GM18909 (cell line): ENCODE measurements at regions not wholly inside any gene's neighbourhood (a gene's known extent, or its start where the extent isn't known, plus 50 kb on each side); places are given as distances from the start of the nearest gene placed in this dataset.

Experiments
- ATAC-seq: cut with Tn5 transposase; IDR thresholded peaks from one replicate; pipeline ENCODE4 v1.9.1; 2021; ENCODE audit warnings: mild to moderate bottlenecking; ENCODE audit not compliant: unreplicated experiment, poor library complexity

DNA sequence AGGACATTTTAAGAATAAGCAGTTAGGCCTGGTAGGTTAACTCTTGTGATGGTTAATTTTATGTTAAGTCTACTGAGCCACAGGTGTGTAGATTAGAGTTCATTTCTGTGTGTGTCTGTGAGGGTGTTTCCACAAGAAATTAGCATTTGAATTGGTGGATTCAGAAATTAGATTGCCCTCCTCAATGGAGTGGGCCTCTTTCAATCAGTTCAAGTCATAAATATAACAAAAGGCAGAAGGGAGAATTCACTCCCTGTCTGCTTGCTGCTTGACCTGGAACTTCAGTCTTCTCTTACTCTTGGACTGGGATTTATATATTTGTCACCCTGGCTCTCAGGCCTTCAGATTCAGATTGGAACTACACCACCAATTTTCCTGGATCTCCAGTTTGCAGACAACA, 55.3 kb upstream of the POM121L12 start:
- ATAC-seq: no peak

- no peak for ATAC-seq
Observed at GRCh38 chr7:52973126-52973525, 62.3 kb upstream of the POM121L12 start.

GRCh38 chr7:52962402-52963076, 72.9 kb upstream of the POM121L12 start:
- ATAC-seq: no peak

DNA sequence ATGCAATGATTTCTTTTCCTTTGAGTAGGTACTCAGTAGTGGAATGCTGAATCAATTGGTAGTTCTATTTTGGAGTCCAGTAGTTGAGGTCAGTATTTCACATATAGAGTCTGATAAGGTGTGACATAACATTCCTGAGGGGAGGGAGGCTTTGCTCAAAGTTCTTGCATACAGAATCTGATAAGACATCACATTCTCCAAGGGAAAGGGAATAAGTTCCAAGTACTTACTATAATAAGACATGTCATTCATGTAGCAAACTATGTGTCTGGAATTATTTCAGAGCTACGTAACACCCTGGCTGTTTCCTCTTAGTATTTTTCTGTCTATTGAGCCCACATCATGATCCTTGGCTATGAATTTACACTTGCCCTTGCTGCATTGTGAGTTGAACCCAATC, 74.3 kb upstream of the POM121L12 start:
- ATAC-seq: no peak

DNA sequence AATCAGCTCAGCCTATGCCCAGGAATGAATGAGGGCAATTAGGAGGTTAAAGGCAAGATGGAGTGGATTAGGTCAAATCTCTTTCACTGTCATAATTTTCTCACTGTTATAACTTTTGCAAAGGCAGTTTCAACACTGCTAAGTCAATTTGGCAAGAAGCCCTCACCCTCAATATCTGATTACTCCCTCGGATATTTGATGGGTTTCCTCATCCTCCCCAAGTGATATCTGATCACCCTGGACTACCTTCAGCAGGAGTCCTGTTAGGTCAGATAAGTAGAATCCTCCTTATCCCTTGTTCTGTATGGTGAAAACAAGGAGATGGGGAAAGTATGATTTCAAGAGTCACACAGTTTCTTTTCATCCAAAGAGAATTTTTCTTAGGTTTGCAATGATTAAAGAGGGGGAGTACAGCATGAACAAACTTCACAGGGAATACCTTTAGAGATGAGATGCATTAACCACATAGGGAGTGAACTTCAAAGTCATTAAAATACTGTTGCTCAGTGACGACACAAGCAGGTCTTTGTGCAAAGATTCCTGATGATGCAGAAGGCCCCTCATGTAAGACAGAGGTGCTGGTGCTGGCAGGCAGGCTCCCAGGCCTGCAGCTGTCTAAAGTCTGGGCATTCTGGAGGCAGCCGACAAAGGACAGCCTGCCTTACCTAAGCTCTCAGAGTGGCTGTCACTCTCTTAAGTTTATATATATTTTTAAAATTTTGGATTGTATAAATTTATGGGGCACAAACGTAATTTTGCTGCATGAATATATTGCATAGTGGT, 75.4 kb upstream of the POM121L12 start:
- ATAC-seq: no peak

- ATAC-seq: no peak
Observed at GRCh38 chr7:52959336-52959735, 76.1 kb upstream of the POM121L12 start.

GRCh38 chr7:52958621-52959140, 76.8 kb upstream of the POM121L12 start:
- no peak for ATAC-seq

GRCh38 chr7:52956379-52956915, 79.0 kb upstream of the POM121L12 start:
- ATAC-seq: no peak

DNA sequence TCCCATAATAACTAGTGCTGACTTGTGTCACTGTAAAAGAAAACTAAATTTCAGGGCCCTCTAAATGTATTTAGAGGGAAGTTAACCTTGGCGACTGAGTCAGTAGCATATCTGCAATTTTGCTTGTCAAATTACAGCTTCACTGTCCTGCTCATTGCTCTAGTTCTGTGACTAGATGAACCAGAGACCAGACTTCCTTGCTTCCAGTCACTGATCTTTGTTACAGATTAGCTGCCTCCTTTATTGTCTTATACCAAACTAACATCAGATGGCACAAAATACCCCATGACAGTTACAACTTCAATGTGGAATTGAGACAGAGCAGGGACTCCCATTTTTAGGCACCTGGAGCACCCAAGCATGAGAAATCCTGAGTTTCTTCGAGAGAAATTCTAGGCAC, 79.9 kb upstream of the POM121L12 start:
- no peak for ATAC-seq

- no peak for ATAC-seq
Observed at GRCh38 chr7:52944921-52945320, 90.5 kb upstream of the POM121L12 start.

GRCh38 chr7:52940481-52940880, 95.0 kb upstream of the POM121L12 start:
- no peak for ATAC-seq

DNA sequence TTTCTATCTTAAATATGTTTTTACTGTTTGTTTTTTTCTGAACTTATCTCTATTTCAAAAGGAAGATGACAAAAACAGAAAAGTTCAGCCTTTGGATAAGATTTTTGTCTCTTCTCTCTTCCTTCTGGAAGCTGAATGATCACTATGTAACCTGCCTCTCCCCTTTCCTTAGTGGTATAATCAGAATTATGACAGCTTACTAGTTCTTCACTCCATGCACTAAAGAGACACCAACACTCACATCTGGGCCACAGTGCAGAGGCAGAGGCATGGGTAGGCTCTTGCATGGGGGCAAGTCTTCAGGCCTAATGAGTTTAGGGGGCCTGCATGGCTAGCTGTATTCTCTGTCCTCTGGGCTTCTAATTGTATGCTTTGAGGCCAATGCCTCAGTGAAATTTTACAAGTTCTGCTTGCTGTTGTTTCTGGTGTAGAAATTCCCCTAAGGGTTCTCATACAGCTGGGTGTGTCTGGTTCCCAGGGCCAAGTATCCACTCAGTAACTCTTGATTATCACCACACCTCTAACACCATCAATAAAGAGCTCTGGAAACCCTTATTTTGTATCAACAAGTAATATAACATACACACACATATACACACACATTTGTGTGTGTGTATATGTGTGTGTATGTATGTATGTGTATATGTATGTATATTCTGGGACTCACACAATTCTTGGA, 96.8 kb upstream of the POM121L12 start:
- no peak for ATAC-seq

GRCh38 chr7:52936750-52937149, 98.7 kb upstream of the POM121L12 start:
- no peak for ATAC-seq

DNA sequence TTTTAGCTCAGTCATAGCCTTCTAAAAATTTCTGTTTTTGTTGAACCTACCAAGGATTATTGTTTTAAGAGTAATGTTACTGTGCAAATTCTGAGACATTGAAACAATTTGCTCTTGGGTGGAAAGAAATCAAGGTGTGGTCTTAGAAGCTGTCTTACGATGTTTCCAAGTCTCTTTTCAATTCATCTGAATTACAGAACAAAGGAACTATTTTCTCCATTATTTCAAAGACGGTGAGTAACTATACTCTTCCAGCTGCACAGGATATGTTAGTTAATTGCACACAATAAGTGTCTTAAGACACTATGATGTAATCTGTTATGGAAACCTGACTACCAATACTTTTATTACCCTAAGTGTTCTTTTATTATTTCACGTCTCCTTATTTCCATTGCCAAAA, 106.8 kb upstream of the POM121L12 start:
- no peak for ATAC-seq

GRCh38 chr7:52925332-52925731, 110.1 kb upstream of the POM121L12 start:
- no peak for ATAC-seq

GRCh38 chr7:52920977-52921376, 114.5 kb upstream of the POM121L12 start:
- ATAC-seq: no peak

- no peak for ATAC-seq
Observed at GRCh38 chr7:52917982-52918578, 117.4 kb upstream of the POM121L12 start.

DNA sequence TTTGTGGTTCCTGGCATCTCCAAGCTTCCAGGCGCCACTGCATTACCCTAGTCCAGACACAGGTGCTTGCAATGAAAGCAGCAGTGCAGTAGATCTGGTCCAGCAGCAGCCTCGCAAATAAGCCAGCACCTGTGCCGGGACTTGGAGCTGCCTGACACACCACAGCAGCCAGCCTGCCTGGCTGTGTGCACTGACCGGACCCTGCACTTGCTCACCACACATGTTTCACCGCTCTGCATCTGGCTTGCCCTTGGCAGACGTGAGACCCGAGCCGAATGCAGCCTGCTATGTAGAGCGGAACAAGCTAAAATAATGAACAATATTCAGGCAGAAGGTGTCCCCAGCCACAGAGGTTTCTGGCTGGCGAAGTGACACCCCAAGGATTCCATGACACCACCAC, 123.6 kb upstream of the POM121L12 start:
- no peak for ATAC-seq

DNA sequence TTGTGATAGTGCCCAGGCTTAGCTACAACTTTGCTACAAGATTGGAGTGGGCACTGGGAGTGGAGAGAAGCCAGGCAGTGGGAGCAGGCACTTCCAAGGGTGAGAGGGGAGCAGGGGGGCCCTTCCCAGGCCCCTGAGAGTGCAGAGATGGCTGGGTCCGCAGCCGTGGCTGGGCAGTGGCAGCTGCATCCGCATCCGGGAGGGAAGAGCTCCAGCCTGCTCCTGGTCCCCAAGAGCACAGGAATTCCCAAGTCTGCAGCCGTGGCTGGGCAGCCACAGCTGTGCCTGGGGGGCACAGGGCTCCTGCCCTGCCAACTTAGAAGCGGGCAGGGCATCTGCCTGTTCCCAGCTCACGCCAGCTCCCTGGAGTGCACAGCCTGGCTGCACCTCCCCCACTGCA, 124.1 kb upstream of the POM121L12 start:
- no peak for ATAC-seq

DNA sequence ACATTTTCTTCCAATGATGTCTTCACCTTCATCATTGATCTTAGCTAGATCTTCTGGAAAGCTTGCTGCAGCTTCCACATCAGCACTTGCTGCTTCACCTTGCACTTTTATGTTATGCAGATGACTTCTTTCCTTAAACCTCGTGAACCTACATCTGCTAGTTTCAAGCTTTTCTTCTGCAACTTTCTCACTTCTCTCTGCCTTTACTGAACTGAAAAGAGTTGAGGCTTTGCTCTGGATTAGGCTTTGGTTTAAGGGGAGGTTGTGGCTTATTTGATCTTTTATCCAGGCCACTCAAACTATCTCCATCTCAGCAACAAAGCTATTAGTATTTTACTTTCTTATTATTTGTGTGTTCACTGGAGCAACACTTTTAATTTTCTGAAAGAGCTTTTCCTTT, 125.5 kb upstream of the POM121L12 start:
- no peak for ATAC-seq

DNA sequence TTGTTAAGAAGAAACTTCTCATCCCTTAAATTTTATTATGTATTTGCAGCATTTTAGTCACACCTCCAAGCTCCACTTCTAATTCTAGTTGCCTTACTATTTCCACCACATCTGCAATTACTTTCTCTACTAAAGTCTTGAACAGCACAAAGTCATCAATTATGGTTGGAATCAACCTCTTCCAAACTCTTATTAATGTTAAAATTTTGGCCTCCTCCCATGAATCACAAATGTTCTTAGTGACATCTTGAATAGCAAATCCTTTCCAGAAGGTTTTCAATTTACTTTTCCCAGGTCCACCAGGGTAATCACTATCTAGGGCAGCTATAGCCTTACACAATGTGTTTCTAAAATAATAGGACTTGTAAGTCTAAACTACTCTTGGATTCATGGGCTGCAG, 126.3 kb upstream of the POM121L12 start:
- ATAC-seq: no peak
